ENCODE measurements at regions not wholly inside any gene's neighbourhood (a gene's known extent, or its start where the extent isn't known, plus 50 kb on each side); places are given as distances from the start of the nearest gene placed in this dataset.
"Not testable (repeated sequence)": the region's sequence is repeated elsewhere in the genome, so short reads cannot be mapped to it uniquely, and the experiment has no call there.

DNA sequence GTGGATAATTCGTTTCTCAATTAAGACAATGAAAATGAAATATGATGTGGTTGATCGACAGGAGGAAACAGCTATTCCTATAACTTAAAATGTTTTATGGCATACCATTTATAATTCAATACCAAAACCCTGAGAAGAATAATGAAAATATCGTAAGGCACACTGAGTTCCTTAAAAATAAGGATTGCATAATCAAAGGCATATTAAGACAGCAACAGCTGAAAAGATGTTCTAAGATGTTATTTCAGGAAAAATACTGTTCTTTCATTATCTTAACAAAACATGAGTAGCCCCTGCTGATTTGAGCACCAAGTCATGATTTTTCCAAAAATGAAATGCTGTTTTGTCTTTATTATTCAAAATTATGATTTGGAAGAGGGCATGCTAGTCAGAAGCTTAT lies 189.4 kb upstream of the ALG10 start:
- WGBS (ENCODE audit: insufficient coverage, low coverage, low lambda C conversion rate, missing lambda C conversion rate), result 62% methylated on average over 3 of the region's 3 CpGs
- DNase-seq (no peak), ATAC-seq (no peak)
- H3K9me3 ChIP-seq, result no peaks in the 10 kb centered on the region
- TF ChIP-seq POLR2A (IDR thresholded peaks at IDR 0.05), result no peak
- H3K27me3 ChIP-seq, result no peaks in the 10 kb centered on the region
- intact Hi-C loops (cut with DNase I), result no loop called here
- H3K4me3 ChIP-seq, result no peak overlapping the region
- H3K4me1 ChIP-seq, result no peaks in the 10 kb centered on the region
- H3K36me3 ChIP-seq, result no peaks in the 10 kb centered on the region
- no peak overlapping the region for H3K27ac ChIP-seq

DNA sequence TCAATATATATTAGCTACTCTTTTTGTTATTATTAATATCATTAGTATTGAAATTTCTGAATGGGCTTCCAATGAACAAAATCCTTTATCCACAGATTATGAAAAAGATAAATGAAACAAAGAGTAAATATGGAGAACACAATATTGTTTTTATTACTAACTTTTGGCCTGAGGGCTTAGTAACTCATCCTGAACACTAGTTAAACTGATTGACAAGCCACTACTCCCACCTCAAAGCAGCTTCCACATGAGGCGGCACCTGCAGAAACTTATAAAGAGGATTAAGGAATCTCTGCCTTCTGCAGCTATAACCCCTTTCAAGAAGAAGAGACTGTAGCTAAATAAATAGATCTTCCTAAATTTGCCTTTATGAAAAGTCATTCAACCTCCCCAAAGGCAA lies 187.6 kb upstream of the ALG10 start:
- no peaks in the 10 kb centered on the region for H3K36me3 ChIP-seq
- no peaks in the 10 kb centered on the region for H3K4me1 ChIP-seq
- H3K4me3 ChIP-seq, result no peak overlapping the region
- TF ChIP-seq POLR2A (IDR thresholded peaks at IDR 0.05), result no peak
- TF ChIP-seq, protein P1, sequence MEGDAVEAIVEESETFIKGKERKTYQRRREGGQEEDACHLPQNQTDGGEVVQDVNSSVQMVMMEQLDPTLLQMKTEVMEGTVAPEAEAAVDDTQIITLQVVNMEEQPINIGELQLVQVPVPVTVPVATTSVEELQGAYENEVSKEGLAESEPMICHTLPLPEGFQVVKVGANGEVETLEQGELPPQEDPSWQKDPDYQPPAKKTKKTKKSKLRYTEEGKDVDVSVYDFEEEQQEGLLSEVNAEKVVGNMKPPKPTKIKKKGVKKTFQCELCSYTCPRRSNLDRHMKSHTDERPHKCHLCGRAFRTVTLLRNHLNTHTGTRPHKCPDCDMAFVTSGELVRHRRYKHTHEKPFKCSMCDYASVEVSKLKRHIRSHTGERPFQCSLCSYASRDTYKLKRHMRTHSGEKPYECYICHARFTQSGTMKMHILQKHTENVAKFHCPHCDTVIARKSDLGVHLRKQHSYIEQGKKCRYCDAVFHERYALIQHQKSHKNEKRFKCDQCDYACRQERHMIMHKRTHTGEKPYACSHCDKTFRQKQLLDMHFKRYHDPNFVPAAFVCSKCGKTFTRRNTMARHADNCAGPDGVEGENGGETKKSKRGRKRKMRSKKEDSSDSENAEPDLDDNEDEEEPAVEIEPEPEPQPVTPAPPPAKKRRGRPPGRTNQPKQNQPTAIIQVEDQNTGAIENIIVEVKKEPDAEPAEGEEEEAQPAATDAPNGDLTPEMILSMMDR (IDR thresholded peaks at IDR 0.05), result no peak
- no peaks in the 10 kb centered on the region for H3K9me3 ChIP-seq
- DNase-seq (no peak), ATAC-seq (no peak)
- no peaks in the 10 kb centered on the region for H3K27me3 ChIP-seq
- intact Hi-C loops (cut with DNase I), result no loop called here
- 40% methylated on average over 1 of the region's 1 CpG for WGBS (ENCODE audit: insufficient coverage, low coverage, low lambda C conversion rate, missing lambda C conversion rate)
- H3K27ac ChIP-seq, result no peak overlapping the region

DNA sequence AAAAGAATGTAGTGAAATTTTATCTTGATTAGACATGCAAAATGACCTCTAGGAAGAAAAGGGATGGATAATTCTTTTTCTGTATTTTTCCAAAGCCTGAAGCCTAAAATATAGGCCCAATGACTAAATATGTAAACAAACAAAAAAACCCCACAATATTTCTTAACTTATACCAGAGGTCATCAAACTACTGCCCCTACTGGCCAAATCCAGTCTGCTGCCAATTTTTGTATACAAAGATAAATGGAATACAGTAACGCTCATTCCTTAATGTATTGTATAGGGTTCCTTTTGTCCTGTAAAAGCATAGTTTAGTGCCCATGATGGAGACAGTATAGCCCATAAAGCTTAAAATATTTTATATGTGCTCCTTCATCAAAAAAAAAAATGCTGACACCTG lies 145.7 kb upstream of the ALG10 start:
- TF ChIP-seq, protein P1 (IDR thresholded peaks at IDR 0.05), result peak in 1 of 4 donors; percentile 6
- no peak for TF ChIP-seq POLR2A (IDR thresholded peaks at IDR 0.05)
- Histone ChIP-seq H3K36me3 (no peaks in the 10 kb centered on the region), H3K4me1 (no peaks in the 10 kb centered on the region), H3K27me3 (no peaks in the 10 kb centered on the region), H3K27ac (no peak overlapping the region), H3K9me3 (no peaks in the 10 kb centered on the region), H3K4me3 (no peak overlapping the region)
- intact Hi-C loops (cut with DNase I), result no loop called here
- DNase-seq (no peak), ATAC-seq (no peak)
- 100% methylated on average over 1 of the region's 1 CpG for WGBS (ENCODE audit: insufficient coverage, low coverage, low lambda C conversion rate, missing lambda C conversion rate)

DNA sequence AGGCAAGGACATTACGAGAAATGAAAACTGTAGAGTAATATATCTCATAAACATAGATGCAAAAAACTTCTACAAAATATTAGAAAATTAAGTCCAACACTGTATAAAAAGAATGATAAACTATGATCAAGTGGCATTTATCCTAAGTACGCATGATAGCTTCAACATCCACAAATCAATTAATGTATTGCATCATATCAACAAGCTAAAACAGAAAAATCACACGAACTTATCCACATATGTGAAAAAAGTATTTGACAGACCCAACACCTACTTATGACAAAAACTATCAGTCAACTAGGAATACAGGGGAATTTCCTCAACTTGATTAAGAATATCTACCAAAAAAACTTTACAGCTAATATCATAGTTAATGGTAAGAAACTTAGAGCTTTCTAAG lies 129.9 kb upstream of the ALG10 start:
- intact Hi-C loops (cut with DNase I), result no loop called here
- Histone ChIP-seq H3K9me3 (no peaks in the 10 kb centered on the region), H3K27me3 (no peaks in the 10 kb centered on the region), H3K36me3 (no peaks in the 10 kb centered on the region), H3K4me3 (no peak overlapping the region), H3K27ac (no peak overlapping the region), H3K4me1 (no peaks in the 10 kb centered on the region)
- ATAC-seq, result no peak
- WGBS (ENCODE audit: insufficient coverage, low coverage, low lambda C conversion rate, missing lambda C conversion rate), result 32% methylated on average over 3 of the region's 3 CpGs
- DNase-seq, result no peak
- TF ChIP-seq, protein P1 (IDR thresholded peaks at IDR 0.05), result no peak
- no peak for TF ChIP-seq POLR2A (IDR thresholded peaks at IDR 0.05)

DNA sequence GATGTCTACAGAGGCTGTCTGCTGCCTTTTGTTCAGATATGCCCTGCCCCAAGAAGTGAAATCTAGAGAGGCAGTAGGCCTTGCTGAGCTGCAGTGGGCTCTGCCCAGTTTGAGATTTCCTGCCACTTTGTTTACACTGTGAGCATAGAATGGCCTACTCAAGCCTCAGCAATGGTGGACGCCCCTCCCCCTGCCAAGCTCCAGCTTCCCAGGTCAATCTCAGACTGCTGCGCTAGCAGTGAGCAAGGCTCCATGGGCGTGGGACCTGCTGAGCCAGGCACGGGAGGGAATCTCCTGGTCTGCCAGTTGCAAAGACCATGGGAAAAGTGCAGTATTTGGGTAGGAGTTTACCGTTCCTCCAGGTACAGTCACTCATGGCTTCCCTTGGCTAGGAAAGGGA lies 101.8 kb upstream of the ALG10 start:
- H3K9me3 ChIP-seq; intact Hi-C loops (cut with DNase I); H3K4me3 ChIP-seq; H3K36me3 ChIP-seq; H3K27ac ChIP-seq; ATAC-seq; H3K27me3 ChIP-seq; H3K4me1 ChIP-seq: not testable (repeated sequence)
- no CpG with 5 or more reads among the region's 5 CpGs for WGBS (ENCODE audit: insufficient coverage, low coverage, low lambda C conversion rate, missing lambda C conversion rate)
- peak in 1 of 3 donors; percentile 28 for DNase-seq

DNA sequence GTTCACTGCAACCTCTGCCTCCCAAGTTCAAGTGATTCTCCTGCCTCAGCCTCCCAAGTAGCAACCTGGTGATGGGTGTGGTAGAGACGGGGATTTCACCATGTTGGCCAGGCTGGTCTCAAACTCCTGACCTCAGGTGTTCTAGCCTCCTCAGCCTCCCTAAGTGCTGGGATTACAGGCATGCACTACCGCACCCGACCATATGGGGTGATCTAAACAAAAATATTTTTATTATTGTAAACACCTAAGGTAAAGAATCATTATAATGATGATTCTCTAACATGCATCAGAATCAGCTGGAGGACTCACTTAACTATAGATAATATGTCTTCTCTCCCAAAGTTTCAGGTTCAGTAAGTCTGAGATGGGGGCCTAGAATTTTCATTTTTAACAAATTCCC lies 96.2 kb upstream of the ALG10 start:
- no peak for ATAC-seq
- WGBS (ENCODE audit: insufficient coverage, low coverage, low lambda C conversion rate, missing lambda C conversion rate), result 83% methylated on average over 3 of the region's 3 CpGs
- intact Hi-C loops (cut with DNase I), result no loop called here
- TF ChIP-seq POLR2A (IDR thresholded peaks at IDR 0.05), result no peak
- TF ChIP-seq, protein P1 (IDR thresholded peaks at IDR 0.05), result no peak
- Histone ChIP-seq H3K4me1 (no peaks in the 10 kb centered on the region), H3K9me3 (no peaks in the 10 kb centered on the region), H3K36me3 (no peaks in the 10 kb centered on the region), H3K27ac (no peak overlapping the region), H3K4me3 (no peak overlapping the region), H3K27me3 (no peaks in the 10 kb centered on the region)
- no peak for DNase-seq

DNA sequence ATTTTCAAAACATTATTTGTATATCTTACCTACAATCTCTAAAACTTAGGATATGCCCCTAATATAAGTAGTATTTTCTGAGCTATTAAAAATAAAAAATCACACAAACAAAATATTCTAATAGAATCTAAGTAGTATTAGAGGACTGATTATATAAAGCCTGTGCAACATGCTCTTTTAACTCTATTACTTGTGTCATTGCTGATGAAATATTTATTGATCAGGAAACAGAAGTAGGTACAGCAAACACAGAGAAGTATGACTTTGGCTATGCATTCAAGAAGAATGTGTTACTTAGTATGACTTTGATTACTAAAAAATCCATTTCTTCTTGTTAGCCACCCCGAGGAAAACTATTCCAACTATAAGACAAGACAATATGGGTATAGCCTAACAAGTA lies 84.6 kb upstream of the ALG10 start:
- H3K36me3 ChIP-seq; H3K9me3 ChIP-seq; H3K27me3 ChIP-seq; H3K4me3 ChIP-seq; H3K27ac ChIP-seq; DNase-seq; intact Hi-C loops (cut with DNase I): not testable (repeated sequence)
- H3K4me1 ChIP-seq, result peaks cover 0 to 10% (median 4%) of the 10 kb centered on the region in 4 donors
- peak; percentile 60 to 84 (median 80) for ATAC-seq
- WGBS (ENCODE audit: insufficient coverage, low coverage, low lambda C conversion rate, missing lambda C conversion rate), result 32% methylated on average over 1 of the region's 1 CpG
